GM18951 (cell line): ENCODE measurements at regions not wholly inside any gene's neighbourhood (a gene's known extent, or its start where the extent isn't known, plus 50 kb on each side); places are given as distances from the start of the nearest gene placed in this dataset.

Experiments used
- POLR2A ChIP-seq: IDR thresholded peaks from 4 replicates; pipeline ENCODE4 v1.6.1; 2011; ENCODE audit warnings: mild to moderate bottlenecking; ENCODE audit not compliant: insufficient read length, insufficient read depth; ENCODE audit errors: extremely low read depth
- in situ Hi-C: fragments of 300-500 bp; cut with MboI; formaldehyde crosslinking; loops from one replicate; pipeline ENCODE4 v1.12.0; 2022; ENCODE audit warnings: low sequenced_read_pairs, mixed read lengths, inconsistent platforms; ENCODE audit not compliant: unreplicated experiment

DNA sequence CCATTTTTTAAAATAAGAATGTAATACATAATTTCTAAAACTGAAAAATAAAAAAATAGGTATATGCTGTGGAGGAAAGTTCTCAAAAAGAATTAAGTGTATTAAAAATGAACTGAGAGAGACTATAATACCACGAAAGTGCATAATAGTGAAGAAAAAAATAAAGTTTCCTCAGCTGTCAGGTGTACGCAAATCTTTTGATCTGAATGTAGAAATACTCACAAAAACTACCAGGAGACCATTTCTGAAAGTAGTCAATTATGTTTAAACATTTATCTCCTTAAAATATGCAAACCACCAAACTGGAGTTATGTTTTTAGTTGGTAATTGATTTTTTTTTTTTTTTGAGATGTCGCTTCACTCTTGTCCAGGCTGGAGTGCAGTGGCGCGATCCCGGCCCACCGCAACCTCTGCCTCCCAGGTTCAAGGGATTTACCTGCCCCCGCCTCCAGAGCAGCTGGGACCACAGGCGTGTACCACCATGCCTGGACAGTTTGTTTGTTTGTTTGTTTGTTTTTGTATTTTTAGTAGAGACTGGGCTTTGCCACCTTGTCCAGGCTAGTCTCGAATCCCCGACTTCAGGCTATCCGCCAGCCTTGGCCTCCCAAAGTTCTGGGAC, 1169.2 kb upstream of the B3GALT2 start:
- TF ChIP-seq POLR2A = no peak
- in situ Hi-C loops = no loop called here

DNA sequence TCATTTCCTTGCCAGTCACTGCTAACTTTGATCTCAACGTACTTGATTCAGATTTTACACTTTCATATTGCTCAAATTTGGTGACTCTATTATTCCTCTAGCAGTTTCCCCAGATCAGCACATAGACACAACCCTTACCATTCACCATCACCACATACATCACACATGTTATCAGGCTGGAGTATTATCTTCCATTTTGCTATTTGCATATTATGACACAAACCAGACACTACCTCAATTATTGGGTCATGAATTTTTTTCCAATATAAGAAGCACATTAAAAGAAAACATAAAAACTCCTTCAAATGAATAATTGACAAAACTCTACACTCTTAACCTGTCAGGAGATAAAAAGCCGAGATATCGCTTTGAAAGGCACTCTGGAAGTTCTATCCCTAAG, 1166.7 kb upstream of the B3GALT2 start:
- no peak for TF ChIP-seq POLR2A
- in situ Hi-C loops = no loop called here

DNA sequence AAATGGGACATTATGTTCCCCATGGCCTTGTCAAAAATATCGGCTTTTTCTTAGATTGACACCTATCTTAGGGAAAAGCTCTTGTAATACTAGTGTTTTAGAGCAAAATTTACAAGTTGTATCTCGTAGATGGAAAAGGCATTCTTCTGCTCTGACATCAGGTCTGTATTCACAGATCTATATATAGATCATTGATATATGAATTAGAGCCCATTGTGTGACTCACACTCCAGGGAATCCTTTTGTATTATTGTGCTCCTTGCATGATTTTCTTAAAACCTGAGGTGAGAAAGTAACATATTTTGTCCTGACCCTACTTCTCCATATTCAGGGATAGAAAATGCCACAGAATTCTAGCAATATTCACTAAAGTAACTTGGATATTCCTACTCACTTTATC, 1160.8 kb upstream of the B3GALT2 start:
- in situ Hi-C loops = no loop called here
- no peak for TF ChIP-seq POLR2A

DNA sequence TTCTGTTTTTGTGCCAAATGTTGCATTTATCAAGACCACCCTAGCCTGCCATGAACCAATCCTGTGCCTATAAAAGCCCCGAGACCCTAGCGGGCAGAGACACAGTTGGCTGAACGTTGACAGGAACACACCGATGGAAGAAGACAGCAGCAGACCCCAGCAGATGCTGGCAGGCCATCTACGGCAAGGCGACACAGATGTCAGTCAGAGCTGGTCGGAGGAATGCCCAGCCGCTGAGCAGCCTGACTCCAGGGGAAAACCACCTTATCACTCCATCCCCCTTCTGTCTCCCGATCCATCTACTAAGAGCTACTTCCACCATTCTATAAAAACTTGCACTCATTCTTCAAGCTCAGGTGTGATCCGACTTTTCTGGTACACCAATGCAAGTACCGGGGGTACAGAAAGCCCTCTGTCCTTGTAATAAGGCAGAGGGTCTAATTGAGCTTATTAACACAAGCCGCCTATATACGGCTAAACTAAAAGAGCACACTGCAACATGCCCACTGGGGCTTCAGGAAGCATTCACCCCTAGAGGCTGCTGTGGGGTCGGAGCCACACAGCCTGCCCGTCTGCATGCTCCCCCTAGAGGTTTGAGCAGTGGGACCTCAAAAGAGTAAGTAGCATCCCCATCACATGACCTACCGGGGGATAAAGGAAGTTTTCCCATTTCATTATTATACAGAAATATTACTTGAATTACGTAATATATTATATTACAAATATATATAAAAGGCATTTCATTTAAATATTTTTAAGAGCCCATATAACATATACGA, 1156.3 kb upstream of the B3GALT2 start:
- no peak for TF ChIP-seq POLR2A
- in situ Hi-C loops = no loop called here

DNA sequence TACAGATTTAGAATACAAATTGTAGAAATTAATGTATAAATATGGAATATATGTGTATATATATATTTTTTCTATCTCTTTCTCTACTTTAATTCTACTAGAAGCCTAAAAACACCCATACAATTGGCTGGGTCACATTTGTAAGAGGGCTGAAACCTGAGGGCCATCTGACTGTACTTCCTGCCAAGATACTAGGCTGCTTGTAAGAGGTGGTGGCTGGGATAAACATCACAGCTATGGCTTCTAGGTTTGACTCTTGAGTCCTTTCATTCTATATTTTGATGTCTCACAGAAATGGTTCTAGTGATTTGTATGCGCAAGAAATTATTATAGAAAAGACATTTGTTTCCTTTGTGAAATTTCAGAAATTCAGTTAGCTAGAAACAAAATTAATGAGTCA, 1155.2 kb upstream of the B3GALT2 start:
- no peak for TF ChIP-seq POLR2A
- in situ Hi-C loops = no loop called here

DNA sequence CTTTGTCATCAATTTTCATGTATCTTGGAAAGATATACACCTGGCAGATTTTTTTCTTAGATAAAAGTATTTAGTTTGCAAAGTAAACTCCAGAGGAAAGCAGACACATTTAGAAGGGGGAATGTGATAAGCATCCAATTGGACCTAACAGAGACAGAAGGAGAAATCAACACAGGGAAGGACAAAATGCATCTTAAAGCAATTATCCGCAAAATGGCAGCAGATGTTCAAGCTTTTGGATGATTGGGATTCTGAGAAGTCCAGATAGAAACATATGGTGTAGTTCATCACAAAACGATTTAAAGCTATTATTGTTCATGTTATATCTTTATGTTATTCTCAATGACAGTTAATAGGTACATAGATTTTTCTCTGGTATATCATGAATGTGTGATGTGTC, 1153.1 kb upstream of the B3GALT2 start:
- in situ Hi-C loops = no loop called here
- no peak for TF ChIP-seq POLR2A

DNA sequence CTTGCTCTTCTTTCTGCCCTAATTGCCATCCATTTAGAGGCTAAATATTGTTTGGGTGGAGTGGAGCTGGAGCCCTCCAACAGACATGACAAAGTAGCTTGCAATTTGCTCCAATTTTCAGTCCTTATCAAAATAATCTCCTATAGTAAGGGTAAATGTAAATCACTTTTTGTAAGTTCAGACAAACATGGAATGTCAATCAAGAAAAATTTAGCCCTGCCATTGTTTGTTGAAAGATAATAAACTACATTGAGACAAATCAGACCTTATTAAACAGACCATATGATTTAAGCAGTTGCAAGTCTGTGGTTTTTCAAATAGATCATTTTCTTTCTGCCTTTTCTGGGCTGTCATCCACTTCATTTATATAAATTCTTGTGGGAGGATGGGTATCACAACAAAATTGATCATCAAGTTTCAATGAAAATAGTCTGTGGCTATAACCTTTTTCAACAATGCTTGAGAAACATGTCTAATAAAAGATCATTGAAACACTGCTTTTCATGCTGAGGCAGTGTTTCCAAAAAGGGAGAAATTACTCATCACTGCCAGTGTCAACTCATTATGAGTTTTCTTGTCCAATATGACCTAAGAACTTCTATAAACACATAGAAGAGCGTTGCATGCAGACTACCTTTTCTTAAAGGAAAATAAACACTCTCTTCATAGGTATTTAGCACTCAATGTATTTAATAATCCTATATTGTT, 1152.0 kb upstream of the B3GALT2 start:
- in situ Hi-C loops = no loop called here
- TF ChIP-seq POLR2A = no peak

DNA sequence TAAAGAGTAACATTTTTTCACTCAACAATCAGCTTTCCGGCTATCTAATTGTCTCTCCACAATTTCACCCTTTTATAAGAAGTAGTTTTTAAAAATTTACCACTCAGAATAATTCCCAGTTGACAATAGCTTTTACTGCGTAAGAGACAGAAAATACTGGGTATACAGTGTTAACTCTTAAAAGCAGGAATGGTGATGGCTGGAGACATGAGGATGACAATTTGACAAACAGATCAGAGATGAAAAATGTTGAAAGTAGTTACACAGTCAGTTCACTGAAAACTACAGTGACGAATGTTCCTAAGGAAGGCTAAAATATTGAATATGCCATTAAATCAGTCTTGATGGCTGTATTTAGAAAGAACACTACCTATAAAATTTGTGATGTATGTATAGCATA, 1146.8 kb upstream of the B3GALT2 start:
- TF ChIP-seq POLR2A = no peak
- in situ Hi-C loops = no loop called here

DNA sequence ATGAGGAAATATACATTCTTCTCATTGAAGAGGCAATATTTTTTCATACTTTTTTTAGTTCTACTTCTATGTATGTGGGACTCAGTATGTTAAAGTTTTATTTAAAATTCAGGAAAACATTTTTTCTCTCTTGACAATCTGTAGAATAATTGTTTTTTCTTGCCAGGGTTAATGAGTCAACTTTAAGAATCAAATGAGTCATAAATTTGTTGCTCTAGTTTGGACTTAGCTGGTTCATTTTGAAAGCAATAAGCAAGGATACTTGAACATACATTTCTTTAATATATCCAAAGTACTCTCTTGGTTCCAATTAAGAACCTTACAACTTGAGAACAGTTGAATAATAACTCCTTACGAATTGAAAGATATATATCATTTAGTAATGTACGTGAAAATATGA, 1145.3 kb upstream of the B3GALT2 start:
- TF ChIP-seq POLR2A = no peak
- in situ Hi-C loops = no loop called here

DNA sequence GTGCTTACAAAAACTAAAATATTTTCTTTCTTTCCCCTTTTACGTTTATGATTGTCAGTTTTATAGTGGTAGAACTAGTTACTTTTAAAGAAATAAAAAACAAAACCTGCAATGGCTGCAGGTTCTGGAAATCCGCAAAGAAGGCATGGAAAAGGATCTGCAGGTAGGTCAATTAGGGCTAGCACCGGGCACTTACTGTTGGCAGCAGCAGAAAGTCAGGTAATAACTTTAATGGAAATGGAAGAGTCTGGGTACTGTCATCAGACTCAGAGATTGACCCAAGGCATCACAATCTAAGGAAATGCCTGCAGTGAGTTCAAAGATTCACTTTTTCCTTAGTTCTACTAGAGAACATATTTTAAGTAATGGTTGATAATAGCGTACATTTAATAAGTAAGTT, 1136.3 kb upstream of the B3GALT2 start:
- no peak for TF ChIP-seq POLR2A
- in situ Hi-C loops = no loop called here

DNA sequence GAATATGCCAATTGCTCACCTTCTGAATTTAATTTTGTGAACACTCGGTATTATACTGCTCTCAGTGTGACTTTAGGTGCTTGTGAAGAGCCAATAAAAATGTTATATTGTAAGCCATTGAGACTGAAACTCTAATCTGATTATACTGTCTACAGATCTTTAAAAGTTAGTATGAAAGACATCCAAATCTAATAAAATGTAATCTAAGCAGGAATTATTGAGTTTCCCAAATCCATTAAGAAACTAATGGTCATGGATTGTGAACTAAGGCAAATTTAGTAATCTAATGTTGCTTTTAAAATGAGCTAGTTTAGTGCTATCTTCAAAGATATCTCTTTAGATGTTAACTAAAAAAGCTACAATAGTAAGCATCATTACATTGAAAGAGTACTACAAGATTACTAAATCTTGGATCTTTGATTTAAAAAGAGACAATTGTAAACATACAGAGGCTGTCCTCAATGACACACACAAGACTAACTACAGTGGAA, 1132.4 kb upstream of the B3GALT2 start:
- in situ Hi-C loops = no loop called here

DNA sequence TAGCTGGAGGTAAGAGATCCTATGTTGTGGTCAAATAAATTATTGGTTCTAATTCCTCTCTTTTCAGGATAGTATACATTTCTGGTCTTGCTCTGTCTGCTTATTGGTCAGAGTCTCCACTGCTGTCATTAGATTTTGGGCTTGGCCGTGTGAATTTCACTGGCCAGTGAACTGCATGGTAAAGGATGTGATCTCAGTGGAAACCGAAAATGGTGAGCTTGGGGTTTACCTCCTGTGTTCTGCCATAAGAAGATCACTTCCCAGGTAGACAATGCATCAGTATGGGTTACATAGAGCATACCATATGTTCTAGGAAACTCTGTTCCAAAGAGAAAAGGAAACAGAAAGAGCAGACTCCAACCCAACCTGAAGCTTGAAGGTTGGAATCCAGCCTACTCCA, 1123.3 kb upstream of the B3GALT2 start:
- in situ Hi-C loops = no loop called here
- no peak for TF ChIP-seq POLR2A

More for the DNA sequence above, 1132.4 kb upstream of the B3GALT2 start:
- no peak for TF ChIP-seq POLR2A

DNA sequence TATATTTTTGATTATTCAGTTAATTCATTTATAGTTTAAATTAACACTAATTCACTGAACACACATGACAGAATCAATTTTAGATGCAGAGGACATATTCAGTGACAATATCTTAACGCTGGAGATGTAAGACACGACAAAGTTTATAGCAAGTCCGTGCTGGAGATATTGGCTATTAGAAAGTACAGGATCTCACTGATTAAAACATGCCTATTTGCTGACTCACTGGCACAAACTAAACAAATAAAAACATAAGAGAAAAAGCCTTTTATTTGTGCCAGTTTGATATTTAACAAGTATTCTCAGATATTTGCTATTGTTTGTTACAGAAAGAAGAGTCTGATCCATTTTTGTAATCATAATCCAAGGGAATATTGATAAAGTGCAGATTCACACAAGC, 1122.9 kb upstream of the B3GALT2 start:
- TF ChIP-seq POLR2A = no peak
- in situ Hi-C loops = no loop called here

DNA sequence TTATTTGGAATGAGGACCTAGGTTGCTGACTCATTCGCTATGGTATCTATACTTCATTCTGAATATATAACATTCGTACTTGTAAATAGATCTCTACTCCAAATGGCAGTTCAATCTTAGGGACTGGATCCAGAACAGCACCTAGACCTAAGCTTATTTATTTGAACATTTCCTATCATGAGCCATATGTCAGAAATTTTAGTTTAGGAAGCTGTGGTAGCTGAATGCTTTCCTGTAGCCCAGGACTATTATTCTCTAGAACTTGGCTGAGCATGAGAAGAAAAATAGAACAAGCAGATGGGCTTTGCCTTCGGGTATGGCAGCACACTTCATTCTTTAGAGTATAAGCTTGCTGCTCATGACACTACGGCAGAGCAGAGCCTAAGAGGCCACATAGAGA, 1114.4 kb upstream of the B3GALT2 start:
- in situ Hi-C loops = no loop called here

More for the DNA sequence above, 1114.4 kb upstream of the B3GALT2 start:
- no peak for TF ChIP-seq POLR2A
